WTC11 (cell line): ENCODE measurements at regions not wholly inside any gene's neighbourhood (a gene's known extent, or its start where the extent isn't known, plus 50 kb on each side); places are given as distances from the start of the nearest gene placed in this dataset.

Experiments used
- ATAC-seq: fragments of 200-7000 bp; cut with Tn5 transposase; 2 replicates; pipeline ENCODE4 v1.10.0; 2021; ENCODE audit warnings: mild to moderate bottlenecking, moderate library complexity
- CTCF ChIA-PET: fragments of 300-600 bp; sonication (Branson Sonifier 250); formaldehyde crosslinking; loops from one replicate; lab custom pipeline; 2021; ENCODE audit warnings: antibody characterized with exemption; lab: Charles Lee
- POLR2A ChIA-PET: fragments of 350-600 bp; sonication (Branson Sonifier 250); formaldehyde crosslinking; loops from one replicate; lab custom pipeline; 2021; ENCODE audit warnings: antibody characterized with exemption; lab: Charles Lee
- DNase-seq: peaks from one replicate; pipeline ENCODE4 v3.0.0; 2021; ENCODE audit warnings: low spot score
- H3K27ac Mint-ChIP-seq: 2 replicates; pipeline ENCODE4 v1.8.0; 2021; ENCODE audit warnings: mixed read lengths
- H3K27me3 Mint-ChIP-seq: 2 replicates; pipeline ENCODE4 v1.8.0; 2021; ENCODE audit warnings: low read depth, mild to moderate bottlenecking, moderate library complexity, mixed read lengths
- H3K36me3 Mint-ChIP-seq: 2 replicates; pipeline ENCODE4 v1.8.0; 2021; ENCODE audit warnings: mixed read lengths
- H3K4me1 Mint-ChIP-seq: 2 replicates; pipeline ENCODE4 v1.8.0; 2022; ENCODE audit warnings: mixed read lengths
- H3K4me3 Mint-ChIP-seq: 2 replicates; pipeline ENCODE4 v1.8.0; 2021; ENCODE audit warnings: mild to moderate bottlenecking, moderate library complexity, mixed read lengths
- H3K9me3 Mint-ChIP-seq: 2 replicates; pipeline ENCODE4 v1.8.0; 2021; ENCODE audit warnings: mixed read lengths
- ATF1 ChIP-seq: sonication (generic); formaldehyde crosslinking; IDR thresholded peaks from 2 replicates; pipeline ENCODE4 v1.8.1; 2023; ENCODE audit warnings: mild to moderate bottlenecking, moderate library complexity, missing genetic modification reagents
- ATF6 ChIP-seq: sonication (generic); formaldehyde crosslinking; IDR thresholded peaks from 2 replicates; pipeline ENCODE4 v1.8.1; 2023; ENCODE audit warnings: mild to moderate bottlenecking, missing genetic modification reagents
- CREB1 ChIP-seq: sonication (generic); formaldehyde crosslinking; IDR thresholded peaks from 2 replicates; pipeline ENCODE4 v1.8.0; 2023; ENCODE audit warnings: mild to moderate bottlenecking, missing genetic modification reagents
- ELF4 ChIP-seq: sonication (generic); formaldehyde crosslinking; IDR thresholded peaks from 2 replicates; pipeline ENCODE4 v1.8.1; 2022; ENCODE audit warnings: low read depth, mild to moderate bottlenecking, moderate library complexity, missing genetic modification reagents
- EMX1 ChIP-seq: fragments of 250-450 bp; sonication (Bioruptor Pico); IDR thresholded peaks from 2 replicates; pipeline ENCODE4 v1.8.0; 2021; ENCODE audit warnings: mild to moderate bottlenecking
- ETV6 ChIP-seq: sonication (generic); formaldehyde crosslinking; IDR thresholded peaks from 2 replicates; pipeline ENCODE4 v1.8.1; 2022; ENCODE audit warnings: mild to moderate bottlenecking, missing genetic modification reagents
- GABPB1 ChIP-seq: sonication (generic); formaldehyde crosslinking; IDR thresholded peaks from 2 replicates; pipeline ENCODE4 v1.8.1; 2023; ENCODE audit warnings: mild to moderate bottlenecking, missing genetic modification reagents
- GTF2I ChIP-seq: fragments of 250-450 bp; sonication (Bioruptor Pico); conservative IDR thresholded peaks from 2 replicates; pipeline ENCODE4 v1.4.0; 2021; ENCODE audit warnings: mild to moderate bottlenecking
- HMGXB4 ChIP-seq: sonication (generic); formaldehyde crosslinking; IDR thresholded peaks from 2 replicates; pipeline ENCODE4 v1.8.1; 2023; ENCODE audit warnings: mild to moderate bottlenecking, moderate library complexity, missing genetic modification reagents
- PREB ChIP-seq: sonication (generic); formaldehyde crosslinking; IDR thresholded peaks from 2 replicates; pipeline ENCODE4 v1.8.1; 2022; ENCODE audit warnings: mild to moderate bottlenecking, missing genetic modification reagents, moderate library complexity, borderline replicate concordance
- SMAD4 ChIP-seq: sonication (generic); formaldehyde crosslinking; IDR thresholded peaks from 2 replicates; pipeline ENCODE4 v1.8.0; 2022; ENCODE audit warnings: mild to moderate bottlenecking, missing genetic modification reagents
- STAT6 ChIP-seq: sonication (generic); formaldehyde crosslinking; conservative IDR thresholded peaks from 2 replicates; pipeline ENCODE4 v1.8.1; 2023; ENCODE audit warnings: mild to moderate bottlenecking, low read depth, missing genetic modification reagents, moderate library complexity
- ZNF138 ChIP-seq: sonication (generic); formaldehyde crosslinking; conservative IDR thresholded peaks from 2 replicates; pipeline ENCODE4 v1.8.1; 2022; ENCODE audit warnings: mild to moderate bottlenecking, moderate library complexity, missing genetic modification reagents
- ZNF219 ChIP-seq: sonication (generic); formaldehyde crosslinking; IDR thresholded peaks from 2 replicates; pipeline ENCODE4 v1.8.0; 2023; ENCODE audit warnings: missing genetic modification reagents, mild to moderate bottlenecking, borderline replicate concordance
- ZNF416 ChIP-seq: fragments of 250-450 bp; sonication (Bioruptor Pico); IDR thresholded peaks from 2 replicates; pipeline ENCODE4 v1.9.0; 2021; ENCODE audit warnings: mild to moderate bottlenecking, inconsistent platforms
- ZNF423 ChIP-seq: fragments of 250-450 bp; sonication (Bioruptor Pico); IDR thresholded peaks from 2 replicates; pipeline ENCODE4 v2.1.2; 2022; ENCODE audit warnings: mild to moderate bottlenecking, moderate library complexity
- ZNF532 ChIP-seq: fragments of 250-450 bp; sonication (Bioruptor Pico); IDR thresholded peaks from 2 replicates; pipeline ENCODE4 v1.9.0; 2021; ENCODE audit warnings: mild to moderate bottlenecking, borderline replicate concordance
- ZSCAN18 ChIP-seq: fragments of 250-450 bp; sonication (Bioruptor Pico); IDR thresholded peaks from 2 replicates; pipeline ENCODE4 v2.1.2; 2022; ENCODE audit warnings: mild to moderate bottlenecking, moderate library complexity

- CTCF ChIA-PET, result interaction anchor here (1.4 kb wide), 1 partner anchor 376 kb away, joined by 3 read pairs; no protein-coding TSS in a partner anchor
- no peaks in the 10 kb centered on the region; the same call in 1 of the 2 replicates for H3K27me3 Mint-ChIP-seq
- H3K4me3 Mint-ChIP-seq, result no peak overlapping the region
- no peaks in the 10 kb centered on the region for H3K36me3 Mint-ChIP-seq
- TF ChIP-seq SMAD4 (no peak), EMX1 (CRISPR knock-in tag) (no peak), ATF6 (CRISPR knock-in tag) (no peak), GTF2I (CRISPR knock-in tag) (no peak), ZNF532 (CRISPR knock-in tag) (no peak), ZNF423 (CRISPR knock-in tag) (no peak), ATF1 (CRISPR knock-in tag) (no peak), STAT6 (CRISPR knock-in tag) (no peak), ELF4 (CRISPR knock-in tag) (no peak), ETV6 (no peak), CREB1 (CRISPR knock-in tag) (no peak), GABPB1 (CRISPR knock-in tag) (no peak), ZNF138 (CRISPR knock-in tag) (no peak), HMGXB4 (CRISPR knock-in tag) (no peak), ZNF416 (CRISPR knock-in tag) (no peak)
- POLR2A ChIA-PET, result interaction anchor here (0.8 kb wide), 1 partner anchor 9 kb away, joined by 3 read pairs; no protein-coding TSS in a partner anchor
- DNase-seq, result no peak
- no peak overlapping the region for H3K27ac Mint-ChIP-seq
- no peak for ATAC-seq
- no peaks in the 10 kb centered on the region for H3K4me1 Mint-ChIP-seq
- peaks cover 6% of the 10 kb centered on the region; the same call in 1 of the 2 replicates for H3K9me3 Mint-ChIP-seq
Measured at GRCh38 chr1:234707641-234708040, 97.7 kb upstream of the IRF2BP2 start.

GRCh38 chr1:234706931-234707330 is 97.0 kb upstream of the IRF2BP2 start:
- DNase-seq (no peak), ATAC-seq (no peak)
- H3K27me3 Mint-ChIP-seq, result no peaks in the 10 kb centered on the region; the same call in 1 of the 2 replicates
- peaks cover 6% of the 10 kb centered on the region; the same call in 1 of the 2 replicates for H3K9me3 Mint-ChIP-seq
- no peaks in the 10 kb centered on the region for H3K36me3 Mint-ChIP-seq
- no peaks in the 10 kb centered on the region for H3K4me1 Mint-ChIP-seq
- no peak overlapping the region for H3K4me3 Mint-ChIP-seq
- ChIA-PET CTCF (interaction anchor here (0.8 to 1.4 kb wide), 2 partner anchors 377 to 387 kb away, joined by 3 read pairs; no protein-coding TSS in a partner anchor), POLR2A (interaction anchor here (0.8 kb wide), 1 partner anchor 9 kb away, joined by 3 read pairs; no protein-coding TSS in a partner anchor)
- TF ChIP-seq PREB (CRISPR knock-in tag) (no peak), ZSCAN18 (CRISPR knock-in tag) (no peak), ZNF219 (CRISPR knock-in tag) (no peak)
- no peak overlapping the region for H3K27ac Mint-ChIP-seq
